ENCODE measurements at regions not wholly inside any gene's neighbourhood (a gene's known extent, or its start where the extent isn't known, plus 50 kb on each side); places are given as distances from the start of the nearest gene placed in this dataset.

- TF ChIP-seq ZNF512 (tag; IDR thresholded peaks at IDR 0.05) (no peak), ZNF79 (CRISPR knock-in tag; IDR thresholded peaks at IDR 0.05; ENCODE audit: low read depth) (no peak), ZNF41 (CRISPR knock-in tag; conservative IDR thresholded peaks at IDR 0.05) (no peak)
Observed at GRCh38 chrX:141341743-141342142, 99.4 kb upstream of the SPANXC start (continued).

DNA sequence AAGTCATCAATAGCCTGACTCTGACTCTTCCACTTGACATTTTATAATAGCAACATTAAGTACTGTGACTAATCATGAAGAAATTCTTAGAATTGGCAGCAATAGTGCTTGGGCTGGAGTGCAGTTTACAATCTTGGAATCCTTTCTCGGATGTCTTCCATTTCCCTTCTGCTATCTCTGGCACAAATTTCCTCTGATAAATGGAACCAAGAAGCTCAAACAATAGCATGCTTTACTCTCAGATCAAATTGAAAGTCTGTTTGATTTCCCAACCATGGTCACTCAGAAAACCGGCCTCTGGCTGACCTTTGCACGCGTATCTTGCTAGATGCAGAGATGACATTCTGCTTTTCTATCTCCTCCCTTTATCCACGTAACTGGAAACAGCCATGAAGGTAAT is 99.0 kb upstream of the SPANXC start:
- in situ Hi-C loops (cut with MboI), result no loop called here
- TF ChIP-seq, protein P1, sequence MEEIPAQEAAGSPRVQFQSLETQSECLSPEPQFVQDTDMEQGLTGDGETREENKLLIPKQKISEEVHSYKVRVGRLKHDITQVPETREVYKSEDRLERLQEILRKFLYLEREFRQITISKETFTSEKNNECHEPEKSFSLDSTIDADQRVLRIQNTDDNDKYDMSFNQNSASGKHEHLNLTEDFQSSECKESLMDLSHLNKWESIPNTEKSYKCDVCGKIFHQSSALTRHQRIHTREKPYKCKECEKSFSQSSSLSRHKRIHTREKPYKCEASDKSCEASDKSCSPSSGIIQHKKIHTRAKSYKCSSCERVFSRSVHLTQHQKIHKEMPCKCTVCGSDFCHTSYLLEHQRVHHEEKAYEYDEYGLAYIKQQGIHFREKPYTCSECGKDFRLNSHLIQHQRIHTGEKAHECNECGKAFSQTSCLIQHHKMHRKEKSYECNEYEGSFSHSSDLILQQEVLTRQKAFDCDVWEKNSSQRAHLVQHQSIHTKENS (CRISPR knock-in tag; IDR thresholded peaks at IDR 0.05), result no peak
- TF ChIP-seq, protein P2, sequence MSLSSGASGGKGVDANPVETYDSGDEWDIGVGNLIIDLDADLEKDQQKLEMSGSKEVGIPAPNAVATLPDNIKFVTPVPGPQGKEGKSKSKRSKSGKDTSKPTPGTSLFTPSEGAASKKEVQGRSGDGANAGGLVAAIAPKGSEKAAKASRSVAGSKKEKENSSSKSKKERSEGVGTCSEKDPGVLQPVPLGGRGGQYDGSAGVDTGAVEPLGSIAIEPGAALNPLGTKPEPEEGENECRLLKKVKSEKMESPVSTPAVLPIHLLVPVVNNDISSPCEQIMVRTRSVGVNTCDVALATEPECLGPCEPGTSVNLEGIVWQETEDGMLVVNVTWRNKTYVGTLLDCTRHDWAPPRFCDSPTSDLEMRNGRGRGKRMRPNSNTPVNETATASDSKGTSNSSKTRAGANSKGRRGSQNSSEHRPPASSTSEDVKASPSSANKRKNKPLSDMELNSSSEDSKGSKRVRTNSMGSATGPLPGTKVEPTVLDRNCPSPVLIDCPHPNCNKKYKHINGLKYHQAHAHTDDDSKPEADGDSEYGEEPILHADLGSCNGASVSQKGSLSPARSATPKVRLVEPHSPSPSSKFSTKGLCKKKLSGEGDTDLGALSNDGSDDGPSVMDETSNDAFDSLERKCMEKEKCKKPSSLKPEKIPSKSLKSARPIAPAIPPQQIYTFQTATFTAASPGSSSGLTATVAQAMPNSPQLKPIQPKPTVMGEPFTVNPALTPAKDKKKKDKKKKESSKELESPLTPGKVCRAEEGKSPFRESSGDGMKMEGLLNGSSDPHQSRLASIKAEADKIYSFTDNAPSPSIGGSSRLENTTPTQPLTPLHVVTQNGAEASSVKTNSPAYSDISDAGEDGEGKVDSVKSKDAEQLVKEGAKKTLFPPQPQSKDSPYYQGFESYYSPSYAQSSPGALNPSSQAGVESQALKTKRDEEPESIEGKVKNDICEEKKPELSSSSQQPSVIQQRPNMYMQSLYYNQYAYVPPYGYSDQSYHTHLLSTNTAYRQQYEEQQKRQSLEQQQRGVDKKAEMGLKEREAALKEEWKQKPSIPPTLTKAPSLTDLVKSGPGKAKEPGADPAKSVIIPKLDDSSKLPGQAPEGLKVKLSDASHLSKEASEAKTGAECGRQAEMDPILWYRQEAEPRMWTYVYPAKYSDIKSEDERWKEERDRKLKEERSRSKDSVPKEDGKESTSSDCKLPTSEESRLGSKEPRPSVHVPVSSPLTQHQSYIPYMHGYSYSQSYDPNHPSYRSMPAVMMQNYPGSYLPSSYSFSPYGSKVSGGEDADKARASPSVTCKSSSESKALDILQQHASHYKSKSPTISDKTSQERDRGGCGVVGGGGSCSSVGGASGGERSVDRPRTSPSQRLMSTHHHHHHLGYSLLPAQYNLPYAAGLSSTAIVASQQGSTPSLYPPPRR (CRISPR knock-in tag; IDR thresholded peaks at IDR 0.05; ENCODE audit: borderline replicate concordance), result no peak
- no peak for TF ChIP-seq TBP (optimal IDR thresholded peaks at IDR 0.05; ENCODE audit: low read depth, low read length)
- no peak for TF ChIP-seq STAG1 (CRISPR knock-in tag; IDR thresholded peaks at IDR 0.05; ENCODE audit: borderline replicate concordance)
- TF ChIP-seq, protein P3, sequence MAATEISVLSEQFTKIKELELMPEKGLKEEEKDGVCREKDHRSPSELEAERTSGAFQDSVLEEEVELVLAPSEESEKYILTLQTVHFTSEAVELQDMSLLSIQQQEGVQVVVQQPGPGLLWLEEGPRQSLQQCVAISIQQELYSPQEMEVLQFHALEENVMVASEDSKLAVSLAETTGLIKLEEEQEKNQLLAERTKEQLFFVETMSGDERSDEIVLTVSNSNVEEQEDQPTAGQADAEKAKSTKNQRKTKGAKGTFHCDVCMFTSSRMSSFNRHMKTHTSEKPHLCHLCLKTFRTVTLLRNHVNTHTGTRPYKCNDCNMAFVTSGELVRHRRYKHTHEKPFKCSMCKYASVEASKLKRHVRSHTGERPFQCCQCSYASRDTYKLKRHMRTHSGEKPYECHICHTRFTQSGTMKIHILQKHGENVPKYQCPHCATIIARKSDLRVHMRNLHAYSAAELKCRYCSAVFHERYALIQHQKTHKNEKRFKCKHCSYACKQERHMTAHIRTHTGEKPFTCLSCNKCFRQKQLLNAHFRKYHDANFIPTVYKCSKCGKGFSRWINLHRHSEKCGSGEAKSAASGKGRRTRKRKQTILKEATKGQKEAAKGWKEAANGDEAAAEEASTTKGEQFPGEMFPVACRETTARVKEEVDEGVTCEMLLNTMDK (IDR thresholded peaks at IDR 0.05; ENCODE audit: borderline replicate concordance, insufficient read depth, low read depth, low read length, poor library complexity, severe bottlenecking), result no peak
- no peak for TF ChIP-seq L3MBTL2 (IDR thresholded peaks at IDR 0.05)
- no peak for TF ChIP-seq ZFP36 (IDR thresholded peaks at IDR 0.05; ENCODE audit: low read depth, low read length, partially characterized antibody)
- no peak for TF ChIP-seq MXI1 (IDR thresholded peaks at IDR 0.05; ENCODE audit: low read depth, low read length)
- no peak for TF ChIP-seq MCM7 (IDR thresholded peaks at IDR 0.05)
- TF ChIP-seq CCAR2 (IDR thresholded peaks at IDR 0.05; ENCODE audit: low read depth, low read length), result no peak

More for the DNA sequence above, 99.0 kb upstream of the SPANXC start:
- Histone ChIP-seq H3K4me3 (no peak overlapping the region), H3K79me2 (ENCODE audit: control insufficient read depth, insufficient read depth, low read length) (no peaks in the 10 kb centered on the region), H3K4me2 (ENCODE audit: insufficient read depth, low read length) (no peak overlapping the region), H2AFZ (ENCODE audit: low read depth, low read length) (no peak overlapping the region), H4K20me1 (replicated peaks; ENCODE audit: control insufficient read depth, insufficient read depth, low read length) (no peaks in the 10 kb centered on the region), H3K27ac (ENCODE audit: extremely low read depth, low read depth, low read length) (no peak overlapping the region), H3K9me1 (ENCODE audit: control insufficient read depth, insufficient read depth, low read length) (no peaks in the 10 kb centered on the region), H3K9me3 (replicated peaks; ENCODE audit: control insufficient read depth, insufficient read depth, low read depth, low read length) (no peaks in the 10 kb centered on the region), H3K9ac (ENCODE audit: insufficient read depth in 1 of 2, low read depth in 2 of 2, low read length in 2 of 2) (no peak overlapping the region), H3K27me3 (ENCODE audit: control insufficient read depth in 2 of 2, insufficient read depth in 2 of 2, low read length in 2 of 2) (no peaks in the 10 kb centered on the region), H3K36me3 (ENCODE audit: control insufficient read depth, insufficient read depth, low read length) (no peaks in the 10 kb centered on the region), H3K4me1 (replicated peaks in 1 of 2; ENCODE audit: control insufficient read depth in 2 of 2, insufficient read depth in 2 of 2, low read length in 2 of 2) (no peaks in the 10 kb centered on the region)
- intact Hi-C loops (cut with micrococcal nuclease), result no loop called here
- ChIA-PET CTCF (ENCODE audit: low intra/inter-chr PET ratio) (no interaction called here), POLR2A (no interaction called here)
- no peak for ATAC-seq
- WGBS (ENCODE audit: insufficient coverage, low coverage, missing lambda C conversion rate), result 0% methylated on average over 5 of the region's 5 CpGs
- FAIRE-seq, result no peak
- DNase-seq (ENCODE audit: extremely low read depth in 1 of 4, low spot score in 3 of 4), result no peak
- no TSS peak for BruUV-seq (replicated peaks)

All from K562 (cell line).